ENCODE measurements at regions not wholly inside any gene's neighbourhood (a gene's known extent, or its start where the extent isn't known, plus 50 kb on each side); places are given as distances from the start of the nearest gene placed in this dataset.
A peak's percentile ranks its signal among the peaks of the same experiment; 100 is the strongest.

GRCh38 chr3:24586920-24587319, 92.3 kb upstream of the THRB start:
- CTCF ChIA-PET = interaction anchor here (0.6 kb wide), 1 partner anchor 322 kb away, joined by 4 read pairs; no protein-coding TSS in a partner anchor

DNA sequence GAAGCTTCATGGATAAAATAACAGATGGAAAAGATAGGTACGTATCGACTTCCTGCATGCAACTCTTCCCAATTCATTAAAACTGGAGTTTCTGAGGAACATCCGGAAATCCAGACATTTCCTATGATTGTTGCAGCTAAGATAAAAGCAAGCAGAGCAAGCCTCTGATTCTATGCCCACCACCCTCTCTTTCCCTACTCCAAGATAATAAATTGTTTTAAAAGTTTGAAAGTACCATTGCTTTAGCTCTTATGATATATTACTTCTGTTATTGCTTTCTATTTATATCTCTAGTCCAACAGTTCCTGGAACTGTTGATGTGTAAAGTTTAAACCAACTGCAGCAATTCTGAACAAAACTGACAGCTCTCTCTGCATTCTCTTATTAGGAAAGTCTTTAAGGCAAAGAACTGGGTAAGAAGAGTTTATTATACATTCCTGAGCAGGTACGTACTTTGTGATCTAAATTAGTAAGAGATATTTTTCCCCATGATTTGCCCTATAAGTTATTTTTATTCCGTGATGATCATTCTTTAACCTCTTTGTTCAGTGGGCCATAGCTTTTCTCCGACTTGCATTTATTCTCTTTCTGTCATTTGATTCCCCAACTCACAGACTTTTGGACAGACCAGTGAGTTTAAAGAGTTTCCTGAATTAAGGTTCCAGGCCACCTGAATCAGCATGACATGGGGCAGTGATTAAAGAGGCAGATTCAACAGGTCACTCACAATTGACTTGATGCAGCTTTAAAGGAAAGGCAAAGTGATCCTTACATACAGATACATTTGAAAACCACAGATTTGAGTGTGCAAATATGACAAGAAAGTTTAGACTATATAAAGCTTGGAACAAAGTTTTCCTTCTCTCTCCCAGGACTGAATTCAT, 94.2 kb upstream of the THRB start:
- DNase-seq = no peak
- peaks cover 38% of the 10 kb centered on the region for H3K4me1 ChIP-seq
- intact Hi-C loops (cut with micrococcal nuclease; ENCODE audit: unreplicated experiment) = no loop called here
- Mint-ChIP-seq H3K36me3 (ENCODE audit: insufficient read depth, unreplicated experiment) (peaks cover 5% of the 10 kb centered on the region), H3K27ac (ENCODE audit: unreplicated experiment) (peak overlapping the region; percentile 42), H3K4me3 (ENCODE audit: unreplicated experiment) (no peak overlapping the region), H3K27me3 (ENCODE audit: insufficient read depth, unreplicated experiment) (no peaks in the 10 kb centered on the region), H3K4me1 (ENCODE audit: low read depth, unreplicated experiment) (peaks cover 47% of the 10 kb centered on the region), H3K9me3 (ENCODE audit: unreplicated experiment) (no peaks in the 10 kb centered on the region)
- H3K4me3 ChIP-seq (ENCODE audit: low read depth, low read length) = no peak overlapping the region
- H3K27me3 ChIP-seq (replicated peaks; ENCODE audit: control insufficient read depth, insufficient read depth, low read length) = no peaks in the 10 kb centered on the region
- POLR2A ChIA-PET = no interaction called here
- H3K9me3 ChIP-seq = no peaks in the 10 kb centered on the region
- no peak for TF ChIP-seq CTCF (IDR thresholded peaks at IDR 0.05; ENCODE audit: insufficient read depth in 1 of 2, low read depth in 1 of 2, low read length in 1 of 2, severe bottlenecking in 1 of 2, unreplicated experiment in 1 of 2)
- no TSS peak for BruUV-seq (replicated peaks)
- CTCF ChIA-PET = no interaction called here
- H3K36me3 ChIP-seq (ENCODE audit: control insufficient read depth, insufficient read depth, low read length) = no peaks in the 10 kb centered on the region

More at GRCh38 chr3:24586920-24587319, 92.3 kb upstream of the THRB start:
- Mint-ChIP-seq H3K27ac (ENCODE audit: unreplicated experiment) (peak overlapping the region; percentile 37), H3K4me3 (ENCODE audit: unreplicated experiment) (no peak overlapping the region), H3K4me1 (ENCODE audit: low read depth, unreplicated experiment) (peaks cover 36% of the 10 kb centered on the region), H3K36me3 (ENCODE audit: insufficient read depth, unreplicated experiment) (peaks cover 3% of the 10 kb centered on the region), H3K9me3 (ENCODE audit: unreplicated experiment) (no peaks in the 10 kb centered on the region), H3K27me3 (ENCODE audit: insufficient read depth, unreplicated experiment) (no peaks in the 10 kb centered on the region)
- intact Hi-C loops (cut with micrococcal nuclease; ENCODE audit: unreplicated experiment) = no loop called here
- TF ChIP-seq CTCF (IDR thresholded peaks at IDR 0.05; ENCODE audit: insufficient read depth in 1 of 2, low read depth in 1 of 2, low read length in 1 of 2, severe bottlenecking in 1 of 2, unreplicated experiment in 1 of 2) = no peak
- Histone ChIP-seq H3K9me3 (no peaks in the 10 kb centered on the region), H3K4me1 (peaks cover 26% of the 10 kb centered on the region), H3K36me3 (ENCODE audit: control insufficient read depth, insufficient read depth, low read length) (no peaks in the 10 kb centered on the region), H3K4me3 (ENCODE audit: low read depth, low read length) (no peak overlapping the region), H3K27me3 (replicated peaks; ENCODE audit: control insufficient read depth, insufficient read depth, low read length) (no peaks in the 10 kb centered on the region)
- BruUV-seq (replicated peaks) = no TSS peak
- POLR2A ChIA-PET = no interaction called here
- no peak for DNase-seq

DNA sequence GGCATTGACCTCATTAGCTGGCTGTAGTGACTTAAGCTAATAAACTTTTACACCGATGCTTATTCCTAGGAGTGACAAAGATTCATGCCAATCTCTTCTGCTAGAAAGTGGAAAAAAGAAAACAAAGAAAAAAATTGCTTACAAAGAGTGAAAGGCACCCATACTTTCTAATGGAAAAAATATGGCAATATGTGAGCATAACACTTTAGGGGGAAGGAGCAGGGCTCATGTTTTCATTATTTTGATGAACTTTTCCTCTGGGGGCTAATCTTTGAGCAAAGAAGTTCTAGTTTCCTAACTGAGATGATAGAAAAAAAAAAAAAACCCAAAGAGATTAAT, 94.8 kb upstream of the THRB start:
- H3K4me3 Mint-ChIP-seq (ENCODE audit: unreplicated experiment) = no peak overlapping the region

More for the DNA sequence above, 94.8 kb upstream of the THRB start:
- no peak for TF ChIP-seq CTCF (IDR thresholded peaks at IDR 0.05; ENCODE audit: insufficient read depth in 1 of 2, low read depth in 1 of 2, low read length in 1 of 2, severe bottlenecking in 1 of 2, unreplicated experiment in 1 of 2)
- H3K27ac Mint-ChIP-seq (ENCODE audit: unreplicated experiment) = no peak overlapping the region
- H3K9me3 ChIP-seq = no peaks in the 10 kb centered on the region
- ChIA-PET POLR2A (no interaction called here), CTCF (no interaction called here)
- no TSS peak for BruUV-seq (replicated peaks)
- no peaks in the 10 kb centered on the region for H3K9me3 Mint-ChIP-seq (ENCODE audit: unreplicated experiment)
- peaks cover 38% of the 10 kb centered on the region for H3K4me1 ChIP-seq
- H3K36me3 Mint-ChIP-seq (ENCODE audit: insufficient read depth, unreplicated experiment) = peaks cover 5% of the 10 kb centered on the region
- H3K36me3 ChIP-seq (ENCODE audit: control insufficient read depth, insufficient read depth, low read length) = no peaks in the 10 kb centered on the region
- no peak overlapping the region for H3K4me3 ChIP-seq (ENCODE audit: low read depth, low read length)
- no peaks in the 10 kb centered on the region for H3K27me3 ChIP-seq (replicated peaks; ENCODE audit: control insufficient read depth, insufficient read depth, low read length)
- no peak for DNase-seq
- H3K27me3 Mint-ChIP-seq (ENCODE audit: insufficient read depth, unreplicated experiment) = no peaks in the 10 kb centered on the region
- peaks cover 47% of the 10 kb centered on the region for H3K4me1 Mint-ChIP-seq (ENCODE audit: low read depth, unreplicated experiment)
- intact Hi-C loops (cut with micrococcal nuclease; ENCODE audit: unreplicated experiment) = no loop called here

Data from Caco-2 (cell line).